Lung microvascular endothelial cell (primary cell): ENCODE measurements at regions not wholly inside any gene's neighbourhood (a gene's known extent, or its start where the extent isn't known, plus 50 kb on each side); places are given as distances from the start of the nearest gene placed in this dataset.

Source experiments
- DNase-seq, 2 donors: peaks; one replicate each; pipeline versions ENCODE4 v3.0.0 to v3.0.0-alpha.2; 2010; ENCODE audit warnings: low read depth in 2 of 2

GRCh38 chr1:115144176-115144575, 54.9 kb upstream of the TSPAN2 start:
- DNase-seq: no peak

- no peak for DNase-seq
Observed at GRCh38 chr1:115142616-115143015, 53.3 kb upstream of the TSPAN2 start.

- DNase-seq: no peak
Observed at GRCh38 chr1:115141145-115141454, 51.8 kb upstream of the TSPAN2 start.

GRCh38 chr1:115140442-115141144, 51.3 kb upstream of the TSPAN2 start:
- DNase-seq: no peak

GRCh38 chr1:115139381-115139780, 50.1 kb upstream of the TSPAN2 start:
- no peak for DNase-seq
